HCT116 (cell line): ENCODE measurements at regions not wholly inside any gene's neighbourhood (a gene's known extent, or its start where the extent isn't known, plus 50 kb on each side); places are given as distances from the start of the nearest gene placed in this dataset.

Experiments
- ATAC-seq: fragments of 200-7000 bp; cut with Tn5 transposase; 2 replicates; pipeline ENCODE4 v1.9.1; 2020; ENCODE audit warnings: mild to moderate bottlenecking, moderate library complexity
- BruUV-seq: library from RNA; stranded (reverse); fragments of 400-500 nt; replicated peaks from 2 replicates; lab custom pipeline; 2021; lab: Mats Ljungman, UMichigan
- CTCF ChIA-PET: fragments of 300-600 bp; sonication (Branson Sonifier 250); formaldehyde crosslinking; loops from one replicate; lab custom pipeline; 2021; ENCODE audit warnings: antibody characterized with exemption; lab: Charles Lee
- POLR2A ChIA-PET: fragments of 300-600, 350-600 bp; sonication (Branson Sonifier 250); formaldehyde crosslinking; loops from one replicate; lab custom pipeline; 2021; ENCODE audit warnings: antibody characterized with exemption; lab: Charles Lee
- RAD21 ChIA-PET, 2 experiments: fragments of 300-600 bp; sonication (Branson Sonifier 250); formaldehyde crosslinking; loops; one replicate each; lab custom pipeline; 2023; ENCODE audit warnings: low total read pairs in 2 of 2; ENCODE audit not compliant: uncharacterized antibody in 2 of 2, unreplicated experiment in 2 of 2, low non-redundant PET in 1 of 2; lab: Charles Lee
- DNase-seq: peaks from one replicate; pipeline ENCODE4 v3.0.0-alpha.2; 2010; ENCODE audit warnings: low read depth, low spot score
- H2AFZ ChIP-seq: fragments of 200-600 bp; shearing (Covaris generic), sonication (generic); 2 replicates; pipeline ENCODE4 v1.6.1; 2017; ENCODE audit warnings: low read depth, mixed run types, mixed read lengths, antibody characterized with exemption, low read length; ENCODE audit not compliant: poor library complexity, severe bottlenecking
- H3K27ac ChIP-seq: 2 replicates; pipeline ENCODE4 v1.5.1; 2012; ENCODE audit warnings: low read depth, low read length
- H3K27me3 ChIP-seq: fragments of 200-600 bp; sonication (generic); 2 replicates; pipeline ENCODE4 v1.6.1; 2016; ENCODE audit warnings: mixed run types, low read length, mixed read lengths; ENCODE audit not compliant: insufficient read depth
- H3K36me3 ChIP-seq, 2 experiments: fragments of 200-500 bp in 1 of 2; fragments of 200-600 bp in 1 of 2; sonication (Bioruptor generic) in 1 of 2; sonication (generic) in 1 of 2; 2 replicates each; pipeline versions ENCODE4 v1.5.1 to v1.6.1; 2014 to 2016; ENCODE audit warnings: low read length in 2 of 2, inconsistent platforms in 1 of 2, mixed read lengths in 1 of 2, mixed run types in 1 of 2; ENCODE audit not compliant: insufficient read depth in 2 of 2, control insufficient read depth in 1 of 2
- H3K4me1 ChIP-seq, 2 experiments: fragments of 200-600 bp in 1 of 2; sonication (generic) in 1 of 2; 2 replicates each; pipeline versions ENCODE4 v1.5.1 to v1.6.1; 2012 to 2017; ENCODE audit warnings: low read length in 2 of 2, inconsistent platforms in 1 of 2, mild to moderate bottlenecking in 1 of 2, mixed read lengths in 1 of 2, mixed run types in 1 of 2, moderate library complexity in 1 of 2; ENCODE audit not compliant: insufficient read depth in 2 of 2, control insufficient read depth in 1 of 2
- H3K4me2 ChIP-seq: fragments of 200-600 bp; sonication (generic); 2 replicates; pipeline ENCODE4 v1.6.1; 2017; ENCODE audit warnings: mixed run types, low read length, mixed read lengths
- H3K4me3 ChIP-seq, 2 experiments: fragments of 200-600 bp in 1 of 2; sonication (generic) in 1 of 2; replicated peaks in 1 of 2; 2 replicates each; pipeline ENCODE4 v1.5.1; 2011 to 2016; ENCODE audit warnings: low read length in 2 of 2, control low read depth in 1 of 2, low read depth in 1 of 2, mild to moderate bottlenecking in 1 of 2, mixed read lengths in 1 of 2, mixed run types in 1 of 2
- H3K79me2 ChIP-seq: fragments of 200-600 bp; sonication (generic); 2 replicates; pipeline ENCODE4 v1.6.1; 2017; ENCODE audit warnings: mild to moderate bottlenecking, mixed run types, low read length, moderate library complexity, mixed read lengths; ENCODE audit not compliant: insufficient read depth
- H3K9ac ChIP-seq: fragments of 200-600 bp; sonication (generic); 2 replicates; pipeline ENCODE4 v1.6.1; 2016; ENCODE audit warnings: low read length, mixed read lengths
- H3K9me2 ChIP-seq: fragments of 200-600 bp; sonication (generic), shearing (Covaris generic); 2 replicates; pipeline ENCODE4 v1.6.1; 2017; ENCODE audit warnings: mixed run types, mild to moderate bottlenecking, moderate library complexity; ENCODE audit not compliant: insufficient read depth
- H3K9me3 ChIP-seq, 2 experiments: fragments of 200-500 bp in 1 of 2; fragments of 200-600 bp in 1 of 2; sonication (Bioruptor generic) in 1 of 2; sonication (generic) in 1 of 2; 2 replicates each; pipeline ENCODE4 v1.6.1; 2014 to 2017; ENCODE audit warnings: low read length in 2 of 2, mixed read lengths in 2 of 2, inconsistent platforms in 1 of 2, low read depth in 1 of 2, mild to moderate bottlenecking in 1 of 2, mixed run types in 1 of 2, moderate library complexity in 1 of 2; ENCODE audit not compliant: control insufficient read depth in 1 of 2, insufficient read depth in 1 of 2
- H4K20me1 ChIP-seq: fragments of 200-600 bp; sonication (generic), shearing (Covaris generic); 2 replicates; pipeline ENCODE4 v1.6.1; 2017; ENCODE audit warnings: mixed run types, mild to moderate bottlenecking, moderate library complexity; ENCODE audit not compliant: insufficient read depth
- CEBPB ChIP-seq: IDR thresholded peaks from 2 replicates; pipeline ENCODE4 v1.6.1; 2012; ENCODE audit warnings: low read depth
- POLR2AphosphoS5 ChIP-seq: IDR thresholded peaks from 2 replicates; pipeline ENCODE4 v1.6.1; 2011; ENCODE audit warnings: mild to moderate bottlenecking, low read depth, low read length, moderate library complexity
- SIN3A ChIP-seq: IDR thresholded peaks from 2 replicates; pipeline ENCODE4 v1.6.1; 2012; ENCODE audit warnings: low read depth
- TCF7L2 ChIP-seq: IDR thresholded peaks from 2 replicates; pipeline ENCODE4 v1.7.0; 2011; ENCODE audit warnings: borderline replicate concordance, inconsistent platforms; ENCODE audit not compliant: insufficient read depth, insufficient read length; ENCODE audit errors: extremely low read depth
- intact Hi-C: fragments of 100-400 bp; cut with micrococcal nuclease; formaldehyde crosslinking; loops from 2 replicates; pipeline ENCODE4 v1.10.0; 2022
- TF ChIP-seq, protein P1 (sequence below): IDR thresholded peaks from 2 replicates; pipeline ENCODE4 v1.6.1; 2011; ENCODE audit warnings: mild to moderate bottlenecking, low read length, moderate library complexity; ENCODE audit not compliant: insufficient replicate concordance; ENCODE audit errors: extremely low read depth
- TF ChIP-seq, protein P2 (sequence below): IDR thresholded peaks from 2 replicates; pipeline ENCODE4 v1.6.1; 2012
- TF ChIP-seq, protein P3 (sequence below), 3 experiments: fragments of 200-600 bp in 1 of 3; sonication (generic) in 1 of 3; IDR thresholded peaks in 2 of 3; conservative IDR thresholded peaks in 1 of 3; 2 replicates each; pipeline ENCODE4 v1.5.1; 2012 to 2017; ENCODE audit warnings: low read depth in 2 of 3, low read length in 2 of 3, antibody characterized with exemption in 1 of 3, borderline replicate concordance in 1 of 3, control low read depth in 1 of 3, mild to moderate bottlenecking in 1 of 3, mixed read lengths in 1 of 3, mixed run types in 1 of 3, moderate library complexity in 1 of 3; ENCODE audit not compliant: insufficient read depth in 1 of 3

DNA sequence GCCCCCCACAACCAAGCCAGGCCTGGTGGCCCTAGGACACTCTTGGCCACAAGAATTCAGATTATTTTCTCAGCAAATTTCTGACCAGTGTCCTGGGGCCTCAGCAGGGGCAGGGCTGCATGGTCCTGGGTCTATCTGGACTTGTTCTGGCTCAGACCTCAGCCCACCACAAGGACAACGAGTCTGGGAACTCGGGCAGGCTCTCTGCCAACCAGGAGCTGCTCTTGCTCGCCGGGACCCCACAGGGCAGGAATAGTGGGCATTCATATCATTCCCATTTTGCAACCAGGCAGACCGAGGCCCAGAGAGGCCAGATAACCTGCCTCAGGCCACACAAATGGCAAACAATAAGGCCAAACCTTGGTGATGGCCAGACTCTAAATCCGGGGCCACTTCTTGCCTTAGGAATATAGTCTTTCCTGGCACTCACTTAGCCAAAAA, 75.4 kb upstream of the WNT7B start:
- peak overlapping the region; percentile 70 to 78 for H3K4me3 ChIP-seq
- intact Hi-C loops: no loop called here
- H3K9me3 ChIP-seq: no peaks in the 10 kb centered on the region
- ATAC-seq (no peak), DNase-seq (no peak)
- no peaks in the 10 kb centered on the region for H3K9me2 ChIP-seq
- CTCF ChIA-PET: interaction anchor here (1.5 to 1.8 kb wide), 2 partner anchors 17 to 46 kb away, joined by 4 to 10 read pairs; no protein-coding TSS in a partner anchor
- RAD21 ChIA-PET: interaction anchor here in 1 of 2 experiments (0.6 kb wide), 1 partner anchor 17 kb away, joined by 3 read pairs; no protein-coding TSS in a partner anchor
- peaks cover 19 to 27% of the 10 kb centered on the region in 2 experiments for H3K4me1 ChIP-seq
- H4K20me1 ChIP-seq: no peaks in the 10 kb centered on the region
- TF ChIP-seq TCF7L2: no peak
- TF ChIP-seq, protein P1, sequence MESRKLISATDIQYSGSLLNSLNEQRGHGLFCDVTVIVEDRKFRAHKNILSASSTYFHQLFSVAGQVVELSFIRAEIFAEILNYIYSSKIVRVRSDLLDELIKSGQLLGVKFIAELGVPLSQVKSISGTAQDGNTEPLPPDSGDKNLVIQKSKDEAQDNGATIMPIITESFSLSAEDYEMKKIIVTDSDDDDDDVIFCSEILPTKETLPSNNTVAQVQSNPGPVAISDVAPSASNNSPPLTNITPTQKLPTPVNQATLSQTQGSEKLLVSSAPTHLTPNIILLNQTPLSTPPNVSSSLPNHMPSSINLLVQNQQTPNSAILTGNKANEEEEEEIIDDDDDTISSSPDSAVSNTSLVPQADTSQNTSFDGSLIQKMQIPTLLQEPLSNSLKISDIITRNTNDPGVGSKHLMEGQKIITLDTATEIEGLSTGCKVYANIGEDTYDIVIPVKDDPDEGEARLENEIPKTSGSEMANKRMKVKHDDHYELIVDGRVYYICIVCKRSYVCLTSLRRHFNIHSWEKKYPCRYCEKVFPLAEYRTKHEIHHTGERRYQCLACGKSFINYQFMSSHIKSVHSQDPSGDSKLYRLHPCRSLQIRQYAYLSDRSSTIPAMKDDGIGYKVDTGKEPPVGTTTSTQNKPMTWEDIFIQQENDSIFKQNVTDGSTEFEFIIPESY: no peak
- no peaks in the 10 kb centered on the region for H3K27me3 ChIP-seq
- peak overlapping the region; percentile 97 for H3K4me2 ChIP-seq
- POLR2A ChIA-PET: interaction anchor here (1.5 kb wide), 1 partner anchor 46 kb away, joined by 4 read pairs; no protein-coding TSS in a partner anchor
- H3K27ac ChIP-seq: peak overlapping the region; percentile 85
- H2AFZ ChIP-seq: peak overlapping the region; percentile 81
- H3K79me2 ChIP-seq: peaks cover 34% of the 10 kb centered on the region
- peak overlapping the region; percentile 89 for H3K9ac ChIP-seq
- no peaks in the 10 kb centered on the region for H3K36me3 ChIP-seq
- BruUV-seq: no TSS peak

DNA sequence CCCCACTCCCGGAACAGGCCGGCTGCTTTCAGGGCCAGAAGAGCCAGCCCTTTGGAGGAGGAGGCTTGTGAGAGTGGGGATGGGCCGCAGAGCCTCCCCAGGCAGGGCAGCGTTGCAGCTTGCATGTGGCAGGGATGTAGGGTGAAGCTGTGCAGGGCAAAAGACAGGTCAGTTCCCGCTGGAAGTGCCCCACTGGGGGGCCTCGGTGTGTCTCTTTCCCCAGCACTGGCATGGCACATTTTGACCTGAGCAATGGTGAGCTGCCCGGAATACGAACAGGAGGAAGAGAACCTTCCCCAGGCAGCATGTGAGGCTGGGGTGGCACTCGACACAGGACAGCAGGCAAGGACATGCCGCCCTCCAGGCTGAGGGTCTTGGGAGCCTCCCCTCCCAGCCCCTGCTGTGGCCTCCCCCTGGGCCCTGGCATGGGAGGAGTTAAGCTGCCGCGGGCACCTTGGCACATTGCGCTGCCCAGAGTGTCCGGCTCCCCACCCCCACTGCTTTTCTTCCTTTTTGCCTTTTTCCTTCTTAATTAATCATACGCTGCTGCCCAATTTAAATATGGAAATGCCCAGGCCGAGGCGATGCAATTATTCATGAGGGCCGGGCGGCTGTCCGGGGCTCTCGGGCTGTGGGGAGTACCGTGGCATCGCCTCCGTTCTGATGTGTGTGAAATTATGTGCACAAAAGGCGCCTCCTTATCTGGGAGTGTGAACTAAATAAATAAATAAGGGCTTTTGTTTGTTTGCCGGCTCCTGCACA, 76.0 kb upstream of the WNT7B start:
- H3K36me3 ChIP-seq: no peaks in the 10 kb centered on the region
- TF ChIP-seq POLR2AphosphoS5 (0 out of 2 replicates have a peak, but pooled peaks have one; percentile 19), TCF7L2 (no peak), CEBPB (no peak), SIN3A (0 out of 2 replicates have a peak, but pooled peaks have one; percentile 39)
- TF ChIP-seq, protein P1: no peak
- TF ChIP-seq, protein P2, sequence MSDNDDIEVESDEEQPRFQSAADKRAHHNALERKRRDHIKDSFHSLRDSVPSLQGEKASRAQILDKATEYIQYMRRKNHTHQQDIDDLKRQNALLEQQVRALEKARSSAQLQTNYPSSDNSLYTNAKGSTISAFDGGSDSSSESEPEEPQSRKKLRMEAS: peak; percentile 4
- TF ChIP-seq, protein P3, sequence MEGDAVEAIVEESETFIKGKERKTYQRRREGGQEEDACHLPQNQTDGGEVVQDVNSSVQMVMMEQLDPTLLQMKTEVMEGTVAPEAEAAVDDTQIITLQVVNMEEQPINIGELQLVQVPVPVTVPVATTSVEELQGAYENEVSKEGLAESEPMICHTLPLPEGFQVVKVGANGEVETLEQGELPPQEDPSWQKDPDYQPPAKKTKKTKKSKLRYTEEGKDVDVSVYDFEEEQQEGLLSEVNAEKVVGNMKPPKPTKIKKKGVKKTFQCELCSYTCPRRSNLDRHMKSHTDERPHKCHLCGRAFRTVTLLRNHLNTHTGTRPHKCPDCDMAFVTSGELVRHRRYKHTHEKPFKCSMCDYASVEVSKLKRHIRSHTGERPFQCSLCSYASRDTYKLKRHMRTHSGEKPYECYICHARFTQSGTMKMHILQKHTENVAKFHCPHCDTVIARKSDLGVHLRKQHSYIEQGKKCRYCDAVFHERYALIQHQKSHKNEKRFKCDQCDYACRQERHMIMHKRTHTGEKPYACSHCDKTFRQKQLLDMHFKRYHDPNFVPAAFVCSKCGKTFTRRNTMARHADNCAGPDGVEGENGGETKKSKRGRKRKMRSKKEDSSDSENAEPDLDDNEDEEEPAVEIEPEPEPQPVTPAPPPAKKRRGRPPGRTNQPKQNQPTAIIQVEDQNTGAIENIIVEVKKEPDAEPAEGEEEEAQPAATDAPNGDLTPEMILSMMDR (IDR thresholded peaks at IDR 0.05 in 2 of 3, conservative IDR thresholded peaks at IDR 0.05 in 1 of 3; ENCODE audit: borderline replicate concordance in 1 of 3, insufficient read depth in 1 of 3, low read depth in 2 of 3, low read length in 2 of 3): peak in 2 of 3 experiments; percentile 8 to 10; a peak in 1 of 6 replicates
- no TSS peak for BruUV-seq
- CTCF ChIA-PET: interaction anchor here (1.0 to 1.8 kb wide), 6 partner anchors 12 to 64 kb away, joined by 3 to 10 read pairs (median 3); no protein-coding TSS in a partner anchor
- peaks cover 19 to 27% of the 10 kb centered on the region in 2 experiments for H3K4me1 ChIP-seq
- H2AFZ ChIP-seq: peak overlapping the region; percentile 81
- POLR2A ChIA-PET: interaction anchor here (0.9 to 2.3 kb wide), 6 partner anchors 12 to 47 kb away, joined by 3 to 9 read pairs (median 4); no protein-coding TSS in a partner anchor
- H3K27me3 ChIP-seq: no peaks in the 10 kb centered on the region
- H3K9me2 ChIP-seq: no peaks in the 10 kb centered on the region
- intact Hi-C loops: no loop called here
- peaks cover 40% of the 10 kb centered on the region for H3K79me2 ChIP-seq
- H3K9ac ChIP-seq: peak overlapping the region; percentile 89
- H3K9me3 ChIP-seq: no peaks in the 10 kb centered on the region
- DNase-seq (no peak), ATAC-seq (peak; percentile 57)
- peak overlapping the region; percentile 70 to 78 for H3K4me3 ChIP-seq
- RAD21 ChIA-PET: interaction anchor here in 1 of 2 experiments (1.1 kb wide), 1 partner anchor 46 kb away, joined by 3 read pairs; no protein-coding TSS in a partner anchor
- peak overlapping the region; percentile 97 for H3K4me2 ChIP-seq
- H4K20me1 ChIP-seq: no peaks in the 10 kb centered on the region
- peak overlapping the region; percentile 85 for H3K27ac ChIP-seq
